ENCODE measurements at regions not wholly inside any gene's neighbourhood (a gene's known extent, or its start where the extent isn't known, plus 50 kb on each side); places are given as distances from the start of the nearest gene placed in this dataset.

GRCh38 chr3:69435274-69436265 is 49.7 kb upstream of the FRMD4B start:
- no peak for DNase-seq
